K562 (cell line): ENCODE measurements at regions not wholly inside any gene's neighbourhood (a gene's known extent, or its start where the extent isn't known, plus 50 kb on each side); places are given as distances from the start of the nearest gene placed in this dataset.
"Not testable (repeated sequence)": the region's sequence is repeated elsewhere in the genome, so short reads cannot be mapped to it uniquely, and the experiment has no call there.

Source experiments
- ATAC-seq: fragments of 200-7000 bp; cut with Tn5 transposase; 3 replicates; pipeline ENCODE4 v1.9.1; 2020; ENCODE audit warnings: moderate library complexity
- BruUV-seq: library from RNA; stranded (reverse); fragments of 400-500 nt; replicated peaks from 2 replicates; lab custom pipeline; 2021; lab: Mats Ljungman, UMichigan
- CTCF ChIA-PET: fragments of 300-600 bp; formaldehyde crosslinking; extraction: SDS; loops from one replicate; lab custom pipeline; 2021; ENCODE audit warnings: low intra/inter-chr PET ratio; lab: Yijun Ruan, JAX
- POLR2A ChIA-PET: fragments of 300-600, 350-650 bp; sonication (Branson Sonifier 250); formaldehyde crosslinking; extraction: SDS; loops from one replicate; lab custom pipeline; 2021; ENCODE audit warnings: antibody characterized with exemption, inconsistent platforms; lab: Yijun Ruan, JAX
- DNase-seq, 4 experiments: peaks; one replicate each; pipeline versions ENCODE4 v3.0.0 to v3.0.0-alpha.2; 2011 to 2018; ENCODE audit warnings: low spot score in 3 of 4, mixed read lengths in 3 of 4; ENCODE audit errors: extremely low read depth in 1 of 4
- FAIRE-seq: peaks from 2 replicates; lab custom pipeline; 2011; peaks lifted over from hg19 to GRCh38; lab: Jason Lieb, UNC
- H2AFZ ChIP-seq: 2 replicates; pipeline ENCODE4 v1.6.0; 2011; ENCODE audit warnings: low read depth, low read length, control low read depth, inconsistent platforms
- H3K27ac ChIP-seq: fragments of 200-600 bp; 3 replicates; pipeline ENCODE4 v1.8.0; 2011; ENCODE audit warnings: low read depth, mild to moderate bottlenecking, control low read depth, inconsistent platforms, low read length, moderate library complexity, mixed read lengths; ENCODE audit errors: extremely low read depth
- H3K27me3 ChIP-seq, 2 experiments: fragments of 300-600 bp in 1 of 2; 2 replicates in 1 of 2; 3 replicates in 1 of 2; pipeline versions ENCODE4 v1.6.0 to v1.8.0; 2011; ENCODE audit warnings: inconsistent platforms in 2 of 2, low read length in 2 of 2, mild to moderate bottlenecking in 1 of 2, mixed read lengths in 1 of 2, moderate library complexity in 1 of 2; ENCODE audit not compliant: control insufficient read depth in 2 of 2, insufficient read depth in 2 of 2
- H3K36me3 ChIP-seq: fragments of 300-600 bp; 3 replicates; pipeline ENCODE4 v1.8.0; 2011; ENCODE audit warnings: mild to moderate bottlenecking, low read length, inconsistent platforms; ENCODE audit not compliant: control insufficient read depth, insufficient read depth
- H3K4me1 ChIP-seq, 2 experiments: fragments of 200-600 bp in 1 of 2; replicated peaks in 1 of 2; 2 replicates in 1 of 2; 3 replicates in 1 of 2; pipeline versions ENCODE4 v1.5.1 to v1.8.0; 2011; ENCODE audit warnings: inconsistent platforms in 2 of 2, low read length in 2 of 2, mild to moderate bottlenecking in 1 of 2, mixed read lengths in 1 of 2, moderate library complexity in 1 of 2; ENCODE audit not compliant: control insufficient read depth in 2 of 2, insufficient read depth in 2 of 2
- H3K4me2 ChIP-seq: 2 replicates; pipeline ENCODE4 v1.6.1; 2011; ENCODE audit warnings: low read length, control low read depth, inconsistent platforms, mixed read lengths; ENCODE audit not compliant: insufficient read depth
- H3K4me3 ChIP-seq: fragments of 200-600 bp; sonication (generic), shearing (Covaris generic); 2 replicates; pipeline ENCODE4 v1.5.1; 2016; ENCODE audit warnings: control low read depth, inconsistent platforms
- H3K79me2 ChIP-seq: fragments of 200-600 bp; 3 replicates; pipeline ENCODE4 v1.8.0; 2011; ENCODE audit warnings: low read length, inconsistent platforms; ENCODE audit not compliant: control insufficient read depth, insufficient read depth
- H3K9ac ChIP-seq, 2 experiments: 2 replicates each; pipeline versions ENCODE4 v1.6.0 to v1.6.1; 2011; ENCODE audit warnings: low read depth in 2 of 2, low read length in 2 of 2, control low read depth in 1 of 2, inconsistent platforms in 1 of 2, mild to moderate bottlenecking in 1 of 2, mixed read lengths in 1 of 2; ENCODE audit not compliant: insufficient read depth in 1 of 2
- H3K9me1 ChIP-seq: one replicate; pipeline ENCODE4 v1.6.0; 2011; ENCODE audit warnings: inconsistent platforms, mild to moderate bottlenecking, low read length, moderate library complexity; ENCODE audit not compliant: control insufficient read depth, insufficient read depth
- H3K9me3 ChIP-seq: replicated peaks from 2 replicates; pipeline ENCODE4 v1.5.1; 2011; ENCODE audit warnings: low read depth, low read length, inconsistent platforms; ENCODE audit not compliant: control insufficient read depth, insufficient read depth
- H4K20me1 ChIP-seq: replicated peaks from 2 replicates; pipeline ENCODE4 v1.6.1; 2011; ENCODE audit warnings: low read length, inconsistent platforms, mixed read lengths; ENCODE audit not compliant: control insufficient read depth, insufficient read depth
- E2F1 ChIP-seq: sonication (generic); formaldehyde crosslinking; IDR thresholded peaks from 2 replicates; pipeline ENCODE4 v1.8.1; 2023; ENCODE audit warnings: mild to moderate bottlenecking, missing genetic modification reagents, moderate library complexity
- GABPB2 ChIP-seq: fragments of 250-450 bp; sonication (Bioruptor Pico); conservative IDR thresholded peaks from 2 replicates; pipeline ENCODE4 v1.5.1; 2021; ENCODE audit warnings: mild to moderate bottlenecking
- MYBL2 ChIP-seq, 2 experiments: fragments of 450-650 bp in 1 of 2; sonication (generic) in 1 of 2; formaldehyde crosslinking in 1 of 2; IDR thresholded peaks; 2 replicates each; pipeline versions ENCODE4 v1.6.1 to v1.8.1; 2017 to 2022; ENCODE audit warnings: borderline replicate concordance in 1 of 2, inconsistent platforms in 1 of 2, low read depth in 1 of 2, mild to moderate bottlenecking in 1 of 2, missing genetic modification reagents in 1 of 2, moderate library complexity in 1 of 2
- SP2 ChIP-seq: IDR thresholded peaks from 2 replicates; pipeline ENCODE4 v1.6.1; 2011; ENCODE audit warnings: mild to moderate bottlenecking, low read depth, low read length, moderate library complexity; ENCODE audit not compliant: poor library complexity, severe bottlenecking; ENCODE audit errors: extremely low read depth
- U2AF2 ChIP-seq: fragments of 200-400 bp; formaldehyde crosslinking; optimal IDR thresholded peaks from 2 replicates; pipeline ENCODE3; 2017; ENCODE audit warnings: low read depth, mild to moderate bottlenecking, low read length
- ZNF146 ChIP-seq: IDR thresholded peaks from one replicate; pipeline ENCODE4 v1.6.1; 2018; ENCODE audit warnings: missing compliant biosample characterization; ENCODE audit not compliant: unreplicated experiment
- ZNF764 ChIP-seq: fragments of 250-450 bp; sonication (Bioruptor Pico); IDR thresholded peaks from 2 replicates; pipeline ENCODE4 v1.4.0; 2020; ENCODE audit warnings: low read depth, mild to moderate bottlenecking, moderate library complexity
- WGBS: fragments of 100-300 bp; shearing (Covaris generic); methylation state at CpG from one replicate; pipeline ENCODE4 v1.1.6; 2016; ENCODE audit warnings: low coverage, mixed read lengths; ENCODE audit not compliant: insufficient coverage; ENCODE audit errors: missing lambda C conversion rate; 5-methylcytosine and 5-hydroxymethylcytosine counted together
- in situ Hi-C: fragments of 300-500 bp; cut with MboI; formaldehyde crosslinking; loops from 4 replicates; pipeline ENCODE4 v1.15.0; 2018; ENCODE audit warnings: inconsistent platforms, mixed read lengths
- intact Hi-C: fragments of 100-400 bp; cut with micrococcal nuclease; formaldehyde crosslinking; loops from 2 replicates; pipeline ENCODE4 v1.14.2; 2022
- TF ChIP-seq, protein P1 (sequence below): IDR thresholded peaks from 2 replicates; pipeline ENCODE4 v1.6.1; 2011; ENCODE audit warnings: borderline replicate concordance, low read depth, mild to moderate bottlenecking, moderate library complexity, low read length; ENCODE audit not compliant: insufficient read depth, poor library complexity, severe bottlenecking

DNA sequence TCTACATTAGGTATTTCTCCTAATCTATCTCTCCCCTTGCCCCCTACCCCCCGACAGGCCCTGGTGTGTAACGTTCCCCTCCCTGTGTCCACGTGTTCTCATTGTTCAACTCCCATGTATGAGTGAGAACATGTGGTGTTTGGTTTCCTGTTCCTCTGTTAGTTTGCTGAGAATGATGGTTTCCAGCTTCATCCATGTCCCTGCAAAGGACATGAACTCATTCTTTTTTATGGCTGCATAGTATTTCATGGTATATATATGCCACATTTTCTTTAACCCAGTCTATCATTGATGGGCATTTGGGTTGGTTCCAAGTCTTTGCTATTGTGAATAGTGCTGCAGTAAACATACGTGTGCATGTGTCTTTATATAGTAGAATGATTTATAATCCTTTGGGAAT is 97.6 kb downstream of the IER5 start:
- H3K4me3 ChIP-seq, H2AFZ ChIP-seq, H3K79me2 ChIP-seq, H3K9me3 ChIP-seq, FAIRE-seq, H3K27ac ChIP-seq, DNase-seq, ATAC-seq, H3K4me1 ChIP-seq, intact Hi-C loops, H3K9me1 ChIP-seq, H3K9ac ChIP-seq, H4K20me1 ChIP-seq, BruUV-seq, H3K36me3 ChIP-seq, H3K4me2 ChIP-seq: not testable (repeated sequence)
- H3K27me3 ChIP-seq = peaks cover 21 to 51% of the 10 kb centered on the region in 2 experiments
- CTCF ChIA-PET = interaction anchor here (8.5 kb wide), 1 partner anchor 237 kb away, joined by 127 read pairs; no protein-coding TSS in a partner anchor
- WGBS = 6% methylated on average over 4 of the region's 4 CpGs
- TF ChIP-seq ZNF146 = peak; percentile 52
- in situ Hi-C loops = loop anchor here (5.0 kb wide), 1 partner anchor 236 kb away; no protein-coding TSS in a partner anchor
- POLR2A ChIA-PET = interaction anchor here (1.5 kb wide), 1 partner anchor 96 kb away, joined by 3 read pairs; no protein-coding TSS in a partner anchor

DNA sequence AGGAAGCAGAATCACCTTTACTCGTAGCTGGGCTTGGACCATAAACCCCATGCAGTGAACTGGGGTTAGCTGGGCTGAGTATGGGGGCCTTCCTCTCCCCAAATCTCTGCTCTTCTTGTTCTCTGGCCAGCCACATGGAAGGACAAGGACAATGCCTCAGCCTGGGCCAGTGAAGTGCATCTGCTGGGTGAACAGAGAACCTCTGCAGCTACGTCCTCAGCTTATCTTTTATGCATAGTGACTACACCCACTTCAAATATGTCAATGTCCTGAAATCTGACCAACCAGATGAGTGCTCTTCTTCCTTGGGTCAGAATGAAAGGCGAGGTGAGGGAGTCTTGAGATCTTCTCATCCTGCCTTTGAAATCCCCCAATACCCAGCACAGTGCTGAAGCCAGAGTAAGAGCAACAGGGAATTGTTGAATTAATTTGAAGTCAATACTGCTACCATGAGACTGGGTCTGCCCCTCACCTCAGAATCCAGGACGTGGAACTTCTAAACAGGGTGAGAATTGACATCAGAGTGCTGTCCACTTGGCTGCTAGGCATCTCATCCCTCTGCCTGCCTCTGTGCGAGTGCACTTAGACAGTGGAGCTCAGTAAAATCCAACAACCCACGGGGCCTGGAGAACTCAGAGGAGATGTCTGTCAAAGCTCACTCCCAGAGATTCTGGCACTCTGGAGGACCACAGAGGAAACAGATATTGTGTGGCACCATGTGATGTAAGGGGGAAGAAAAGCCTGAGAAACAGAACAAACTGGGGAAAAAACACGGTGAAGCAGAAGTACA is 99.0 kb downstream of the IER5 start:
- POLR2A ChIA-PET = interaction anchor here (0.6 to 1.5 kb wide), 6 partner anchors 15 to 754 kb away, joined by 3 read pairs; no protein-coding TSS in a partner anchor
- intact Hi-C loops = no loop called here
- TF ChIP-seq ZNF764 (CRISPR knock-in tag) (no peak), U2AF2 (no peak), MYBL2 (IDR thresholded peaks at IDR 0.05; ENCODE audit: low read depth) (no peak), MYBL2 (CRISPR knock-in tag; IDR thresholded peaks at IDR 0.05; ENCODE audit: borderline replicate concordance) (no peak), E2F1 (CRISPR knock-in tag) (no peak), GABPB2 (no peak), SP2 (no peak)
- TF ChIP-seq, protein P1, sequence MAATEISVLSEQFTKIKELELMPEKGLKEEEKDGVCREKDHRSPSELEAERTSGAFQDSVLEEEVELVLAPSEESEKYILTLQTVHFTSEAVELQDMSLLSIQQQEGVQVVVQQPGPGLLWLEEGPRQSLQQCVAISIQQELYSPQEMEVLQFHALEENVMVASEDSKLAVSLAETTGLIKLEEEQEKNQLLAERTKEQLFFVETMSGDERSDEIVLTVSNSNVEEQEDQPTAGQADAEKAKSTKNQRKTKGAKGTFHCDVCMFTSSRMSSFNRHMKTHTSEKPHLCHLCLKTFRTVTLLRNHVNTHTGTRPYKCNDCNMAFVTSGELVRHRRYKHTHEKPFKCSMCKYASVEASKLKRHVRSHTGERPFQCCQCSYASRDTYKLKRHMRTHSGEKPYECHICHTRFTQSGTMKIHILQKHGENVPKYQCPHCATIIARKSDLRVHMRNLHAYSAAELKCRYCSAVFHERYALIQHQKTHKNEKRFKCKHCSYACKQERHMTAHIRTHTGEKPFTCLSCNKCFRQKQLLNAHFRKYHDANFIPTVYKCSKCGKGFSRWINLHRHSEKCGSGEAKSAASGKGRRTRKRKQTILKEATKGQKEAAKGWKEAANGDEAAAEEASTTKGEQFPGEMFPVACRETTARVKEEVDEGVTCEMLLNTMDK = no peak

More for the DNA sequence above, 99.0 kb downstream of the IER5 start:
- Histone ChIP-seq H3K36me3 (no peaks in the 10 kb centered on the region), H3K9me3 (no peaks in the 10 kb centered on the region), H3K27ac (no peak overlapping the region), H2AFZ (no peak overlapping the region), H3K79me2 (no peaks in the 10 kb centered on the region), H3K9ac (no peak overlapping the region), H3K4me2 (no peak overlapping the region), H3K4me1 (peaks cover 0 to 7% of the 10 kb centered on the region in 2 experiments; a peak in 3 of 5 replicates), H3K9me1 (peaks cover 4% of the 10 kb centered on the region), H3K27me3 (peaks cover 15 to 52% of the 10 kb centered on the region in 2 experiments), H3K4me3 (no peak overlapping the region), H4K20me1 (peaks cover 7% of the 10 kb centered on the region)
- no TSS peak for BruUV-seq
- in situ Hi-C loops = loop anchor here (5.0 kb wide), 1 partner anchor 235 kb away; no protein-coding TSS in a partner anchor
- CTCF ChIA-PET = interaction anchor here (8.5 kb wide), 1 partner anchor 236 kb away, joined by 127 read pairs; no protein-coding TSS in a partner anchor
- no peak for DNase-seq
- no peak for ATAC-seq
- WGBS = under 1% methylated on average over 7 of the region's 7 CpGs
- FAIRE-seq = no peak
